ENCODE measurements at regions not wholly inside any gene's neighbourhood (a gene's known extent, or its start where the extent isn't known, plus 50 kb on each side); places are given as distances from the start of the nearest gene placed in this dataset.

GRCh38 chr4:3386526-3386925 lies 55.2 kb upstream of the HGFAC start:
- TF ChIP-seq, protein P1, sequence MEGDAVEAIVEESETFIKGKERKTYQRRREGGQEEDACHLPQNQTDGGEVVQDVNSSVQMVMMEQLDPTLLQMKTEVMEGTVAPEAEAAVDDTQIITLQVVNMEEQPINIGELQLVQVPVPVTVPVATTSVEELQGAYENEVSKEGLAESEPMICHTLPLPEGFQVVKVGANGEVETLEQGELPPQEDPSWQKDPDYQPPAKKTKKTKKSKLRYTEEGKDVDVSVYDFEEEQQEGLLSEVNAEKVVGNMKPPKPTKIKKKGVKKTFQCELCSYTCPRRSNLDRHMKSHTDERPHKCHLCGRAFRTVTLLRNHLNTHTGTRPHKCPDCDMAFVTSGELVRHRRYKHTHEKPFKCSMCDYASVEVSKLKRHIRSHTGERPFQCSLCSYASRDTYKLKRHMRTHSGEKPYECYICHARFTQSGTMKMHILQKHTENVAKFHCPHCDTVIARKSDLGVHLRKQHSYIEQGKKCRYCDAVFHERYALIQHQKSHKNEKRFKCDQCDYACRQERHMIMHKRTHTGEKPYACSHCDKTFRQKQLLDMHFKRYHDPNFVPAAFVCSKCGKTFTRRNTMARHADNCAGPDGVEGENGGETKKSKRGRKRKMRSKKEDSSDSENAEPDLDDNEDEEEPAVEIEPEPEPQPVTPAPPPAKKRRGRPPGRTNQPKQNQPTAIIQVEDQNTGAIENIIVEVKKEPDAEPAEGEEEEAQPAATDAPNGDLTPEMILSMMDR (IDR thresholded peaks at IDR 0.05): no peak
- TF ChIP-seq POLR2A (IDR thresholded peaks at IDR 0.05): no peak
- TF ChIP-seq POLR2AphosphoS5 (IDR thresholded peaks at IDR 0.05): no peak
- no peak for TF ChIP-seq EP300 (IDR thresholded peaks at IDR 0.05)
